Kasumi-1 (cell line): ENCODE measurements at regions not wholly inside any gene's neighbourhood (a gene's known extent, or its start where the extent isn't known, plus 50 kb on each side); places are given as distances from the start of the nearest gene placed in this dataset.

Experiments used
- DNase-seq, 2 experiments: peaks; one replicate each; lab custom pipeline; 2025; lab: John Stamatoyannopoulos, UW

GRCh38 chr1:244948416-244948815 is 84.1 kb upstream of the HNRNPU start:
- DNase-seq: no peak

- no peak for DNase-seq
Measured at GRCh38 chr1:244945109-244945671, 80.8 kb upstream of the HNRNPU start.

GRCh38 chr1:244941121-244941520 is 76.8 kb upstream of the HNRNPU start:
- no peak for DNase-seq

GRCh38 chr1:244937099-244937498 is 72.8 kb upstream of the HNRNPU start:
- no peak for DNase-seq

GRCh38 chr1:244920911-244921761 is 56.8 kb upstream of the HNRNPU start:
- DNase-seq: peak; percentile 89 to 91

- no peak for DNase-seq
Measured at GRCh38 chr1:244919320-244920282, 55.3 kb upstream of the HNRNPU start.

GRCh38 chr1:244918421-244919319 is 54.3 kb upstream of the HNRNPU start:
- DNase-seq: peak; percentile 58 to 63

- DNase-seq: no peak
Measured at GRCh38 chr1:244917073-244917670, 52.8 kb upstream of the HNRNPU start.

GRCh38 chr1:244915736-244916135 is 51.4 kb upstream of the HNRNPU start:
- no peak for DNase-seq

- DNase-seq: no peak
Measured at GRCh38 chr1:244914761-244915160, 50.4 kb upstream of the HNRNPU start.
